ENCODE measurements at regions not wholly inside any gene's neighbourhood (a gene's known extent, or its start where the extent isn't known, plus 50 kb on each side); places are given as distances from the start of the nearest gene placed in this dataset.

DNA sequence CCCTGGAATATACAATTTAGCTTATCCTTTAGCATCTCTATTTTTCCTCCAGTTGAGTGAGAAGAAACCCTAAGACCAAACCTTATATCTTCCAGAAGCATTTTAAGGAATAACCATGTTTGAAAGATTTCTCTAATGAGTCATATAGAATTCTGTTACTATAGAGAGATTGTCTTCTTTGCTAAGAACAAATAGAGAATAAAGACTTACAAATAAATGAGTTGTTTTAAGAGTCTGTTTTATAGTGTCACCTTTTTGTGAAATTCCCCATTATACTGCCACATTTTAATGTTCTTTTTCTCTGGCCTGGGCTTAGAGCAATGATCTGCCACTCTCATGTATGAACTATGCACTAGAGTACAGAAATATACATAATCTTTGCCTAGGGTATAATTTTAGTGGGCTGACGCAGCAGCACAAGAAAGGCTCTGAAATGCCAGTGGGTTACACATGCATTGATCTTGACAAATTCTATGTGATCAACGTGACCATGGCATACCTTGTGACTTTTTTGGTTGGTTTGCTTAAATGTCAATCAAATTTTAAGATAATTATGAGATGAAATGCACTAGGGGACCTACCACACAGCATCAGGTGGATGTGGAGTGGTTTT, 145.1 kb upstream of the MKLN1 start:
- ATAC-seq (ENCODE audit: poor library complexity), result no peak
- no peak for DNase-seq
- intact Hi-C loops (cut with DNase I), result no loop called here

DNA sequence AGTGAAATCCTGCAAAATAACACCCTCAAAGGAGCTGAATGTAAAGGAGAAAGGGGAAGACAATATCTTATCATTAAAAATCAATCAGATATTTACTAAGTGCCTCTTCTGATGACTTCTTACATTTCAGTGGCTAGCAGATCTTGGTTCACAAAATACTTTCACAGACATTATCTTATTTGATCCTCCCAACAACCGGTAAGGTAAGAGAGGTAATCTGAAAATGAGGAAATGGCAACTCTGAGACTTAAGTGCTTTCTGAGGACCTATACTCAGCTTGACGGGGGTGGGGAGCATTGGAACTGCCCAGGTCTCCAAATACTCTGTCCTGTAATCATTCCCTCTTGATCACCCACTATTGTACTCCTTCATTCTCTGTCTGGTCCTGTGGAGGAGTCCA, 144.6 kb upstream of the MKLN1 start:
- intact Hi-C loops (cut with DNase I), result no loop called here
- no peak for ATAC-seq (ENCODE audit: poor library complexity)
- no peak for DNase-seq

DNA sequence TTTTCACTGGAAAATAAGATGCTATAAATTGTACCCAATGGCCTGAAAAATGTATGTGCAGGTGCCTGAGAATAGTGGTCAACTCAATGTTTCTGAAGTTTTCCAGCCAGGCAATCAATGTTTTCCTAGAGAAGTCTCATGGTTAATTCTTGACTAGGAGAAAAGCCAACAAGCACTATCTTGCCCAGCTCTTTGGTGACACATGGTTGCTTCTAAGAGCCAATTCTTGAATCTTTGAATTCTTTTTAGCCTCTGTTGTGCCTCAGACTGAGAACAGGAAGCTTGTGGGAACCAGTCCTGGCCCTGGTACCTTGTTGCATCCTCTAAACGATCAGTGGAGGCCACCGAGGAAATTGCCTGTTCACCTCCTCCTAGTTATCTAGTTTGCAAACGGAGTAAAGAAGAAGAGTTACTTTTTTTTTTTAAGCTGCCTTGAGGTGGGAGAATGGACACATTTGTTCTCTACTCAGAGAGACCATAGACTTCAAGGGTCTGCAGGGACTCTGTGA, 144.0 kb upstream of the MKLN1 start:
- DNase-seq (no peak), ATAC-seq (ENCODE audit: poor library complexity) (no peak)
- intact Hi-C loops (cut with DNase I), result no loop called here

GRCh38 chr7:131186816-131187215, 140.9 kb upstream of the MKLN1 start:
- ATAC-seq (ENCODE audit: poor library complexity) (peak; percentile 95), DNase-seq (no peak)
- intact Hi-C loops (cut with DNase I), result no loop called here

DNA sequence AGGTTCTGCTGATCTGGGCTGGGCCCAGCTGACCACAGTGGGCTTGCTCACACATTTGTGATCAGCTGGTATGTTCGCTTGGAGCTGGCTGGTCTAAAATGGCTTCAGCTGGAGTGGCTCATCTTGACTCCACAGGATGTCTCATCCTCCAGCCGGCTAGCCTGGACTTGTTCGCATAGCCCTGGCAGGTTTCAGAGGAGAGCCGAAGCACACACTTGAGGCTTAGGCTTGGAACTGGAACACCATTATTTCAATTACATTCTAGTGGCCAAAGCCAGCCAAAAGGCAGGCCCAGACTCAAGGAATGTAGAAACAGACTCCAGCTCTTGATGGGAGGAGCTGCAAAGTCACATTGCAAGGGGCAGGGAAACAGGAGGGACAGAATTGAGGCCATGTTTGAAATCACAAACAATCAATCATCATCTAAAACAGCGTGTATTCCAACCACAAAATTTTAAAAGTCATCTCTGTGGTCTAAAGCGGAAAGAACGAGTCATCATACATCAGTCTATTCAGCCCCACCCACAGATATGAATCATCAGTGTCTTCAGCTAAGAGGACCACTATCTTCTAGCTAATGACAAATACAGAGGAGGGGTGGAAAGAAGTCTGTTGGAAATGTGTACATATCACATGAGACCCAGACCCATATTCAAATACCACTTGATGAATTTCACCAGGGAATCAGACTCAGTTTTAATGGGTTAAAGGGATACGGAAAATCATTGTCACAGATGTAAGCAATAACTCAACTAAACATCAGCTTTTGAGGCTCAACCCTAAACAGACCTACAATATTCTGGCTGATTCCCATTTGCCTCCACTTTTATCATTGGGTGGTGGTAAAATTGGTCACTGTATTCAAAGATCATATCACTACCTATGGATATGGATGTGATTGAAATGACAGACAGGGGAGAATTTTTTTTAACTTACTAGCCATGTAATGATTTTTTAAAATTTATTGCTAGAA, 139.0 kb upstream of the MKLN1 start:
- ATAC-seq (ENCODE audit: poor library complexity) (no peak), DNase-seq (no peak)
- intact Hi-C loops (cut with DNase I), result no loop called here

- DNase-seq (no peak), ATAC-seq (ENCODE audit: poor library complexity) (no peak)
- intact Hi-C loops (cut with DNase I), result no loop called here
Measured at GRCh38 chr7:131189488-131189887, 138.2 kb upstream of the MKLN1 start.

- intact Hi-C loops (cut with DNase I), result no loop called here
- ATAC-seq (ENCODE audit: poor library complexity) (no peak), DNase-seq (no peak)
Measured at GRCh38 chr7:131190146-131190545, 137.5 kb upstream of the MKLN1 start.

GRCh38 chr7:131190581-131190980, 137.1 kb upstream of the MKLN1 start:
- intact Hi-C loops (cut with DNase I), result no loop called here
- ATAC-seq (ENCODE audit: poor library complexity) (no peak), DNase-seq (no peak)

GRCh38 chr7:131194070-131194865, 133.4 kb upstream of the MKLN1 start:
- DNase-seq (no peak), ATAC-seq (ENCODE audit: poor library complexity) (no peak)
- intact Hi-C loops (cut with DNase I), result no loop called here

GRCh38 chr7:131196803-131197202, 130.9 kb upstream of the MKLN1 start:
- peak; percentile 57 for ATAC-seq (ENCODE audit: poor library complexity)
- no peak for DNase-seq
- intact Hi-C loops (cut with DNase I), result no loop called here

GRCh38 chr7:131197920-131198615, 129.6 kb upstream of the MKLN1 start:
- intact Hi-C loops (cut with DNase I), result no loop called here
- no peak for ATAC-seq (ENCODE audit: poor library complexity)

DNA sequence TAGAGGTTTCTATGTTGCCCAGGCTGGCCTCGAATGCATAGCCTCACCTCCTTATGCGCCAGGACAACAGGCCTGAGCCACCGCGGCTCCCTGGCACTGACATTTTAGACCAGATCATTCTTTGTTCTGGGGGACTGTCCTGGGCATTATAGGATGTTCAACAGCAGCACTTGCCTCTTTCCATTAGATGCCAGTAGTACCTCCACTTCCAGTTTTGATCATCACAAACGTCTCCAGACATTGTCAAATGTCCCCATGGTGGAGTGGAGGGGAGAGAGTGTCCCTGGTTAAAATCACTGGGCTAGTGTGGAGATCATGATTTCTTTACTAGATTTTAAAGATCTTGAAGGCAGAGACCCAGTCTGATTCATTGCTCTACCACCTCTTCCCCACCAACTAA, 125.2 kb upstream of the MKLN1 start:
- intact Hi-C loops (cut with DNase I), result no loop called here
- no peak for DNase-seq
- ATAC-seq (ENCODE audit: poor library complexity), result no peak

More at GRCh38 chr7:131197920-131198615, 129.6 kb upstream of the MKLN1 start:
- DNase-seq, result no peak

GRCh38 chr7:131203291-131203976, 124.2 kb upstream of the MKLN1 start:
- intact Hi-C loops (cut with DNase I), result no loop called here
- ATAC-seq (ENCODE audit: poor library complexity), result peak; percentile 60
- peak; percentile 58 for DNase-seq

DNA sequence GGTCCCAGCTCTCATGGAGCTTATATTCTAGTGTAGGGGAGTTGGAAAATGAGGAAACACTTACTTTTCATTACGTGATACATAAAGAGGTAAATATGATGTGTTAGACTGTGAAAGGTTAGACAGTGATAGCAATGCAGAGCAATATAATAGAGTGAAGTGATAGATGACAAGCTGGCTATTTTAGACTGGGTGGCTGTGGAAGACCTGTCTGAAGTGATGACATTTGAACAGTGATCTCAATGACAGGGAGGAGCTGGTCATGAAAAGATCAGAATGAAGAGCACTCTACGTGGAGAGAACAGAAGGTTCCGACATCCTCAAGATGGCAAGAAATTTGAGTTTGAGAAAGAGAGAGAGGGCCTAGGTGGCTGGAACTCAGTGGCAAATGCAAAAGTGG, 118.9 kb upstream of the MKLN1 start:
- ATAC-seq (ENCODE audit: poor library complexity) (peak; percentile 75), DNase-seq (no peak)
- intact Hi-C loops (cut with DNase I), result no loop called here

DNA sequence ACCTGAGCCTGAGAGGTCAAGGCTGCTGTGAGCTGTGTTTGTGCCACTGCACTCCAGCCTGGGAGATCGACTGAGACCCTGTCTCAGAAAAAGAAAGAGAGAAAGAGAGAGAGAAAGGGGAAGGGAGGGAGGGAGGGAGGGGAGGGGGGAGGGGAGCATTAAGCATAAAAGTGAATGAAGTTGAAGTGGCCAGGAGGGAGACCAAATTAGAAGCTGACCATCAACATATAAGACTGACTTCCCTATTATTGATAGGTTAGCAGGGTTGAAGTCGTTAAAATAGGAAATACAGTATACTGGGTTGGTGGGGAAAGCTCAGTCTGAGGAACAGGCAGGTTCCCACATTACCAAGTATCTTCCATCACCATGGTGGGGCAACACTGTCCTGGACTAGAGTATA, 117.1 kb upstream of the MKLN1 start:
- intact Hi-C loops (cut with DNase I), result no loop called here
- ATAC-seq (ENCODE audit: poor library complexity) (no peak), DNase-seq (no peak)

DNA sequence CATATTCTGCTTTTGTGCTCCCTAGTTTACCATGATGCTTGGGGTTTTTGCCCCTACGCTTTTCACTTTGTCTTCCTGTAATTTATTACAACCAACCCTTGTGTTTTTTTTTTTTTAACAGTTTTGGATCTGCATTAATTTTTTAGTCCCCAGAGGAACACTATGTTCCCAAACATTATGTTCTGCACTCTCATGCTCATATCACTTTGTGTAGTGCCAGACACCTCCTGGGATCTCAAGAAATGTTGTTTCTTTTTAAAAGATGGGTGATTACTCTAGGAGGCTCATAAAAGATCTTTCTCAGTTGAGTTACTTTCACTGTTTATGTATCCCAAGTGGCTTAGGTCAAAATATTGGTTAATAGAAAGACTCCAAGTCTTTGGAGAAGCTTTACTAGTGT, 116.2 kb upstream of the MKLN1 start:
- intact Hi-C loops (cut with DNase I), result no loop called here
- ATAC-seq (ENCODE audit: poor library complexity) (peak; percentile 48), DNase-seq (no peak)

DNA sequence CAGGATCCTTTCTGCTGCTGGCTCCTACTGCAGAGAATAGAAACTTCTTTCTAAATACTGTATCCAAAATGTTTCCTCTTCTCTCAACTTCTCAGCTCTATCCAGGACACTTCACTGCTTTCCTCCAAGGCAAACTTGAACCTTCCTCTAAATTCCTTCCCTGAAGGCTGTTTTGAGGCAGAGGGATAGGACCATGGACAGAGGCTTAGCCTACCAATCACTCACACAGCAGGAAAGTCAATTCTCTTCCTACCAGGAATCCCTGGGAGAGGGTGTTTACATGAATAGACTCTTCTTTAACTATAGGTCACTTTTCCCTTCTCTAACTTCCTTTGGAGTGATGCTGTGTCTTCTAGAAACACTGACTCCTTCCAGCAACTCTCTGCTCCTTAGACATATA, 115.6 kb upstream of the MKLN1 start:
- DNase-seq, result no peak
- ATAC-seq (ENCODE audit: poor library complexity), result no peak
- intact Hi-C loops (cut with DNase I), result no loop called here

- ATAC-seq (ENCODE audit: poor library complexity), result no peak
- no peak for DNase-seq
- intact Hi-C loops (cut with DNase I), result no loop called here
Measured at GRCh38 chr7:131218727-131219128, 108.9 kb upstream of the MKLN1 start.
